GM18499 (cell line): ENCODE measurements at regions not wholly inside any gene's neighbourhood (a gene's known extent, or its start where the extent isn't known, plus 50 kb on each side); places are given as distances from the start of the nearest gene placed in this dataset.
"Not testable (repeated sequence)": the region's sequence is repeated elsewhere in the genome, so short reads cannot be mapped to it uniquely, and the experiment has no call there.

Experiments
- ATAC-seq: cut with Tn5 transposase; IDR thresholded peaks from one replicate; pipeline ENCODE4 v1.9.1; 2021; ENCODE audit warnings: moderate number of reproducible peaks; ENCODE audit not compliant: insufficient read depth, unreplicated experiment

- ATAC-seq: no peak
These were observed 126.3 kb upstream of the NANOGP8 start for GRCh38 chr15:35211240-35211902.

- no peak for ATAC-seq
These were observed 125.3 kb upstream of the NANOGP8 start for GRCh38 chr15:35210370-35210769.

GRCh38 chr15:35209838-35210237 lies 124.7 kb upstream of the NANOGP8 start:
- no peak for ATAC-seq

GRCh38 chr15:35208353-35208752 lies 123.3 kb upstream of the NANOGP8 start:
- ATAC-seq: no peak

- no peak for ATAC-seq
These were observed 121.1 kb upstream of the NANOGP8 start for GRCh38 chr15:35206060-35206675.

- no peak for ATAC-seq
These were observed 113.1 kb upstream of the NANOGP8 start for GRCh38 chr15:35198197-35198596.

GRCh38 chr15:35197754-35198153 lies 112.7 kb upstream of the NANOGP8 start:
- no peak for ATAC-seq

- ATAC-seq: no peak
These were observed 112.2 kb upstream of the NANOGP8 start for GRCh38 chr15:35197306-35197705.

GRCh38 chr15:35196273-35196672 lies 111.2 kb upstream of the NANOGP8 start:
- no peak for ATAC-seq

- ATAC-seq: no peak
These were observed 110.6 kb upstream of the NANOGP8 start for GRCh38 chr15:35195649-35196048.

GRCh38 chr15:35195031-35195430 lies 109.9 kb upstream of the NANOGP8 start:
- ATAC-seq: no peak

- ATAC-seq: no peak
These were observed 109.2 kb upstream of the NANOGP8 start for GRCh38 chr15:35194296-35194695.

GRCh38 chr15:35191783-35192182 lies 106.7 kb upstream of the NANOGP8 start:
- ATAC-seq: no peak

GRCh38 chr15:35186346-35186745 lies 101.3 kb upstream of the NANOGP8 start:
- ATAC-seq: no peak

- no peak for ATAC-seq
These were observed 99.6 kb upstream of the NANOGP8 start for GRCh38 chr15:35184646-35185045.

GRCh38 chr15:35182841-35183479 lies 97.9 kb upstream of the NANOGP8 start:
- no peak for ATAC-seq

GRCh38 chr15:35181538-35181937 lies 96.4 kb upstream of the NANOGP8 start:
- ATAC-seq: peak; percentile 77

- ATAC-seq: no peak
These were observed 94.6 kb upstream of the NANOGP8 start for GRCh38 chr15:35179739-35180138.

- ATAC-seq: not testable (repeated sequence)
These were observed 93.1 kb upstream of the NANOGP8 start for GRCh38 chr15:35178186-35178585.

GRCh38 chr15:35174948-35175347 lies 89.9 kb upstream of the NANOGP8 start:
- ATAC-seq: no peak

GRCh38 chr15:35173444-35174118 lies 88.5 kb upstream of the NANOGP8 start:
- no peak for ATAC-seq
